Hematopoietic multipotent progenitor cell treated with erythropoietin and hydrocortisone succinate and interleukin-3 and kit ligand, for 4 days (in vitro differentiated cells): ENCODE measurements at regions not wholly inside any gene's neighbourhood (a gene's known extent, or its start where the extent isn't known, plus 50 kb on each side); places are given as distances from the start of the nearest gene placed in this dataset.

Experiments used
- DNase-seq: peaks from one replicate; pipeline ENCODE4 v3.0.0-alpha.2; 2015

GRCh38 chr10:61356354-61356753 is 96.8 kb downstream of the TMEM26 start:
- no peak for DNase-seq

GRCh38 chr10:61355211-61355610 is 98.0 kb downstream of the TMEM26 start:
- no peak for DNase-seq

DNA sequence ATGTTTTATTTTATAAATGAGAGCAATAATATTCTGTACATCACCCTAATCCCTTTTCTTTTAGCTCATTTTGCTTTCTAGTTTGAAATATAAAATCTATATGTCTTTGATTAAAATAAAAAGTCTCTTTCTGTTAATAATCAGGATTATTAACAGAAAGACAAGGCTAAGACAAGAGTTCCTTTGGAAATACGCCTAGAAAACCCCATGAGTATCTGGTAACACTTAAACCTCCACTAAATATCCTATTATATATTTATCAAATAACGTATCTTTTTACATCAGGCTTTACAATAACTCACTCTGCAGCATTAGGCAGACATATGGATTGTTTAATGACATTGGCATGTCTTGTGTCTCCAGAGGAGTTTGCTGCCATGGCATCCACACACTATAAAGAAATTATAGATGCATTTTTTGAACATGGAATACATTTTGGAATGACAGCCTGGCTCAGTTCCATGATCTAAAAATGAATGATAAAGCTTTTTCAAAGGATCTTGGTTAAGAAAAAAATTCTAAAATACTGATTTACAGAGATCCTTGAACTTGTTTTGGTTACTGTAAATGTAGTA is 98.7 kb downstream of the TMEM26 start:
- DNase-seq = no peak

- no peak for DNase-seq
Measured at GRCh38 chr10:61350794-61351193, 102.4 kb downstream of the TMEM26 start.

DNA sequence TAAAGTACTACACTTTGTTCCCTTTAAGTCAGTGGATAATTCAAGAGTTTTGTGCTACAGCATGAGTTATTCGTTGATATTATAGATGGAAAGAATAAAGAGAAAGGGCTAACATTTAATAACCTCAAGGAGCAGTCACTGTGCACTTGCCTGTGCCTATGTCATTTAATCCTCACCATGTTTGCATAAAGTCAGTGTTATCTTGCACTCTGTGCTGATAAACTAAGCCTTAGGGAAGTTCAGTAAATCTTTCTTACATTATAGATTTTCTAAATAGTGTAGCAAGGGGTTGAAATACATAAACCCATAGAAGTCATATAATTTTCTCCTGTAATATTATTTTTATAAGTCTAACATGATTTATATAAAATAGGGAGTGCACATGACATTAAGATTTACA is 103.1 kb downstream of the TMEM26 start:
- no peak for DNase-seq

- DNase-seq = no peak
Measured at GRCh38 chr10:61346796-61347413, 106.3 kb downstream of the TMEM26 start.

- no peak for DNase-seq
Measured at GRCh38 chr10:61343796-61344195, 109.4 kb downstream of the TMEM26 start.

DNA sequence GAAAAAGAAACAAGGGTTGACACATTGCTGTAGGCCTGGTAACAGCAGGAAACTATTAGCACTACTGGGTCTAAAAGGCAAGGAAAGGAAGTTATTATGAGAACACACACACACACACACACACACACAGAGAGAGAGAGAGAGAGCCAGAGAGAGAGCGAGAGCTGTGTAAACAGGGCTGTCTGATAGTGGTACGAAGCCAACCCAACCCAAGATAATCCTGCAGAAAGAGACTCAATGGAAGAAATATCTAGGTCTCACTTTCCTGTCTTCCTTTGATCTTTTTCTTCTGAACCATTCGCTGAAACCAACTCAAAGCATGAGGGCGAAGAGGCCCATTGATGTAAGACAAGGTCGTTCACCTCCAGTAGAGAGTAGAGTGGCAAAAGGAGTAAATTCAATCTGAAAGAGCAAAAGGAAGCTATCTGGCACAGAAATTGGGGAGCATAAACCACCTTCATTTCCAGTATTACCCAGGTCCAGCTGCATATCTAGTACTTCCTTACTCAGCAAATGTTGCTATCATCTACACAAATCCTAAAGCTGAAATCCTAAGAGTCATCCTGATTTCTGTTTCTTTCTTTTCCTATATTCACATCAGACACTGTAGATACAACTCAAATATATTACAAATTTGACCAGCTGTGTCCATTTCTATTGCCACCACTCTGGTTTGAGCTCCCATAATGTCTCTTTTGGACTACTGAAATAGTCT is 110.2 kb downstream of the TMEM26 start:
- DNase-seq = no peak

DNA sequence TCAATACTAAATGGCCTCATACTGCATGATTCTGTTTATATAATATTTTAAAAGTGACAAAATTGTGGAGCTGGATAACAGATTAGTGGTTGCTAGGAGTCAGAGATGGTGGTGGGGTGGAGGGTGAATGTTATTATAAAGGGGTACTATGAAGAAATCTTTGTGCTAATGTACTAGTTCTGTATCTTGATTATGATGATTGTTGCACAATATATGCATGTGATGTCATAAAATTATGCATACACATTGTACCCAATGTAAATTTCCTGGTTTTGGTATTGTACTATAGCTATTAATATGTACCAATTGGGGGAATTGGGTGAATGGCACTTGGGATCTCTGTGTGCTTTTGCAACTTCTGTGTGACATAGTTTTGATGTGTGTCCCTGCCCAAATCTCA is 112.2 kb downstream of the TMEM26 start:
- DNase-seq = no peak

GRCh38 chr10:61338146-61338545 is 115.0 kb downstream of the TMEM26 start:
- no peak for DNase-seq

DNA sequence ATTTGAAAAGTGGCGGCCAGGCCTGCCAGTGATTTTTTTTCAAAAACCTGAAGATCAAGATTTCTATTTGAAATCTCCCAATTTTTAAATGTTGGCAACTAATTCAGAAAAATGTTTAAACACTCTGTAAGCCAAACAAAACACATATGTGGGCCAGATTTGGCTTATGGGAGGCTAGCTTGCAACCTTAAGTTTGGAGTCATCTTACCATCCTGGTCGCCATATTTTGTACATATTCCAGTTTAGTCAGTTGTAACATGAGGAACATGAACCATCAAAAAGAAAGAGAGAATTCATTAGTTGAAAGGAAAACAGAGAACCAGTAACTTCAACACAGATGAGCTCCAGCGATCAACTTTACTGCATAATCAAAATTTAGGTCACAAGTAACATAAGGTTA is 115.4 kb downstream of the TMEM26 start:
- no peak for DNase-seq

- DNase-seq = no peak
Measured at GRCh38 chr10:61336831-61337230, 116.3 kb downstream of the TMEM26 start.

DNA sequence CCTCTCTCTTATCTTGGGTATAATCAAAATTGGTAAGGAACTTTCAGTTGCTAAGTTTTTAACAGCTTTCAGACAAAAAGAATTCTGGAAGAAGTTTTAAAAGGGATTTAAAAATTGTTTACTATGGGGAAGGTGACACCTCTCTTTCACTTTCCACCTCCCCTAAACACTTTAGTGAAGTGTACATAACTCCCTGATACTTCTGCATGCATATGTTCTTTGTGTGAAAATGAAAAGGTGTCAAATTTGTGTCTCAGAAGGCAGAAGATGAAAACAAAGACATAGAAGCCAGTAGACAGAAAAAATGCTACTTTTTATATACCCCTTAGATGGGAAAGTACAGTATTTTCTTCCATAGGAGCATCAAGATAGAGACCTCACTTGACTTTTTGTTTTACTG is 117.8 kb downstream of the TMEM26 start:
- no peak for DNase-seq

- no peak for DNase-seq
Measured at GRCh38 chr10:61332581-61332980, 120.6 kb downstream of the TMEM26 start.

GRCh38 chr10:61330669-61331068 is 122.5 kb downstream of the TMEM26 start:
- no peak for DNase-seq

DNA sequence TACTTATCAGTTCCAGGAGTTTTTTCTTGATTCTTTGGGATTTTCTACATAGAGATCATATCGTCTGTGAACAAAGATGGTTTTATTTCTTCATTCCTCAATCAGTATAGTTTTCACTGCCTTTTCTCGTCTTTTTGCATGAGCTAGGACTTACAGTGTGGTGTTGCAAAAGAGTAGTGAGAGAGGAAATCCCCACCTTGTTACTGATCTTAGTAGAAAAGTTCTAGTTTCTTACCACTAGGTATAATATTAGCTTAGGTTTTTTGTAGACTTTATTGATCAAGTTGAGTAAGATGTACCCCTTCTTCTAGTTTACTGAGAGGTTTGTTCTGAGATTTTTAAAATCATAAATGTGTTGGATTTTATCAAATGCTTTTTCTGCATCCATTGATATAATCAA is 123.3 kb downstream of the TMEM26 start:
- DNase-seq = no peak

- DNase-seq = no peak
Measured at GRCh38 chr10:61325223-61325960, 127.8 kb downstream of the TMEM26 start.

DNA sequence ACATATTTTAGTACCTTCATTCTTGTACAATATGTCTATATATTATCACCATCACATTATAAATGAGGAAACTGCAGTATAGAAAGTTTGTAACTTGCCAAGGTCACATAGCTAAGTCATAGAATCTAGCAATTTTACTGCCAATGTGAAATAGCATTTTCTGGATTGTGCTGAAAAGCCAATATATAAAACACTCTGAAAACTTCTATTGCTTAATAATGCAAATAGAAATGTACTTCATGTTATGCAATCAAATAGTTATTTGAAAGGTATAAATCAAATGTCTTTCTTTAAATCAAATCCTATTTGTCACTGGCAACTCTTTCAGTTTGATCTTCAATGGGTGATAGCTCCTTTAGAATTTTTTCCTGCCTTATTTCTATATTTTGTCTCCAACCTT is 129.5 kb downstream of the TMEM26 start:
- DNase-seq = no peak

- no peak for DNase-seq
Measured at GRCh38 chr10:61321041-61321857, 131.9 kb downstream of the TMEM26 start.

GRCh38 chr10:61320257-61320587 is 133.0 kb downstream of the TMEM26 start:
- DNase-seq = no peak

- DNase-seq = no peak
Measured at GRCh38 chr10:61319386-61320256, 133.6 kb downstream of the TMEM26 start.

DNA sequence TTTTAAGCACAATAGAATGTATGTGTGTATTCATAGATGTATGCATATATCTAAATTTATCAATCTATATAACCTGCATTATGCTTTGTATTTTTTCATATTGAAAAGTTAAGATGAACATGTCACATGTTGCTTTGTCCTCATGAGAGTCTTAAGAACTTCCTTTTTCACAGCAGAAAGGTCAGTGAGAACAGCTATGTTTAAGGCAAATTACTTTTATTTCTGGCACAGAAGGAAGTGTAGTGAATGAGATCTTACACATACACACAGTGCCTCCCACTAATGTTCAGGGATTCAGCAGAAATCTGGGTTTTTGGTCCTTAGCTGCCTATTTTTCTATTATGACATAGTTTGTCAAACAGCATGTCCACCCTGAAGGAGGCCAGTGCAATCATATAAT is 134.8 kb downstream of the TMEM26 start:
- DNase-seq = no peak
